ENCODE measurements at regions not wholly inside any gene's neighbourhood (a gene's known extent, or its start where the extent isn't known, plus 50 kb on each side); places are given as distances from the start of the nearest gene placed in this dataset.
A peak's percentile ranks its signal among the peaks of the same experiment; 100 is the strongest.

DNA sequence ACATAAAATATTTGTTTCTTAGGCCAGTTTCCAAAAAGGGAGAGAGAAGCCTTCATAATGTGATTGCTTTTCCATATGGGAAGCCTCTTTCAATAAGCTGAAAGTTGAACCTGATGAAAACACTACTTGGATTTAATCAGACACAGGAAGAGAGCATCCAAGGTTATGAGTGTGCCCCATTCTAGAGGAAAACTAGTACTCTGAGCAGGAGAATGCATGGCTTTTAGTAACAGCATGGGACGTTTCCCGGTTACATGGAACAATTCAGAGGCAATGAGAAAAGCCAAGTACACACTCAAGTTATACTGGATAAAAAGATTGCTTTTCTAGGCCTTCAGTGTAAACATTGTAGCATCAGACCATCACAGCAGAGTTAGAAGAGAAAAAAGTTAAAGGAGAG, 315.8 kb downstream of the ZNF516 start:
- DNase-seq = no peak

- no peak for DNase-seq
Observed at GRCh38 chr18:76177160-76177559, 317.9 kb downstream of the ZNF516 start.

DNA sequence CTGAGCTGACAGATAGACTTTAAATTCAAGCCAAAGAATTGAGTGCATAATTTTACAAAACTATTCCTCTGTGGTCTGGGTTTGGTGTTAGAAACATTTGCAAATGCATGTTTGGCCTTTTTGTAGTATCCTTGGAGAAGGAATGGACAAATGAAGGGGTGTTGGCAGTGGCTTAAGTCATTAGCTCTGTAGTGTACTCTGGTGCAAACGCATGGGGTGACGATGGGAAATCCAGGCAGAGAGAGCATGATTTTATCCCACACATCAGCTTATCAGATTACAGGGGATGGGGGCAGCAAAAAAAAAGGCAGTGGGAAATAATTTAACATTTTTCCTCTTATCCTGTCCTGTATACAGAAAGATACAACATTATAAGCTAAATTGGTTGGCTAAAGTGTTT, 320.6 kb downstream of the ZNF516 start:
- no peak for DNase-seq

GRCh38 chr18:76169733-76170132, 325.3 kb downstream of the ZNF516 start:
- no peak for DNase-seq

GRCh38 chr18:76167845-76168621, 327.0 kb downstream of the ZNF516 start:
- no peak for DNase-seq

DNA sequence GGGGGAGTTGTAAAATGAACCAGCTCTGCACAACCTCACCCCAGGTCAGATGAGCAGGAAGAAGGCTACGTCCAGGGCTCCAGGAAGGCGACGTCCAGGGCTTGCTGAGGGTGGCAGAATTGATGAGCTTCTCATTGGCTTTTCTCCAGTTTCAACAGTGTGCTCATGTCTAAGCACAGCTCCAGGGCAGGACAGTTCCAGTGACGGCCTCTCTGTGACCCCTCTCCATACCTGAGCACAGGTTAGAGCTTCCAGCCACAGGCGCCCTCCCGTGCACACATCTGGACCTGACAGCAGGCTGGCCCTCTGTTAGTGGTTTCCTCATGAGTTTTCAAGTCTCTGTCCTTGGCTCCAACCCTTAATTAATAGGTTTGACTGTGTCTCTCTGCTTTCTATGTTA, 327.6 kb downstream of the ZNF516 start:
- no peak for DNase-seq

DNA sequence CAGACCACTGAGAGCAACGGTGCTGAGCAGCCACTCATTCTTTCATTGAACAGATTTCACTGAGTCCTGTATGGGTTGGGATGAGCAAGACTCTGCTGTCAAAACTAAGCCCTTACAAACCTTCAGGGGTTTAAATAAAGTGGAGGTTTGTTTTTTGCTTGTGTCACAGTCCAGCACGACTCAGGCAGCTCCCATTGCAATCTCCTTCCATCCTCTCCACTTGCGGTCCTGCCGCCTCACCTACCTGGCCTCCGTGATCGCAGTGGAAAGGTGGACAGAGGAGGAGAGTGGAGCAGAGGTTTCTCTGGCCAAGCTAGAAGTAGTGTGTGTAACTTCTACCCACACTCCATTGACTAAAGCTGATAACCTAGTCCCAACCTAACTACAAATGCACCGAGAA, 332.2 kb downstream of the ZNF516 start:
- DNase-seq = no peak

- no peak for DNase-seq
Observed at GRCh38 chr18:76161983-76162382, 333.1 kb downstream of the ZNF516 start.

- DNase-seq = no peak
Observed at GRCh38 chr18:76153691-76154090, 341.4 kb downstream of the ZNF516 start.

DNA sequence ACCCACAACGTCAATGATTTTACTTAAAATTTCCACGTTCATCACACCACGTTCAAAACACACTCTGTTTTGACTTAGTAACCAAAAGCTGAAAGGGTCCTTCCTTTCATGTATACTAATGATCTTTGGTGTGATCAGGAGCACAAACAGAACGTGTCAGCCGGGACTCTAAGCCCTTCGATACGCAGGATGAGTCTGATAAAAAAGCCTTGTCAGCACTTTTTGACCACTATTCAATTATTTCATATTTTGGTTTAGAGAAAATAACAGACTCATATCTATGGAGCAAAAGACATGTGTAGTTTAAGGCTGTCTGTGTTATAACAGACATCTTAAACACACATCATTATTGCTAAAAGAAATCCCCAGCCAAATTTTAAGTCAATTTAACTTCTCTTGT, 345.3 kb downstream of the ZNF516 start:
- DNase-seq = no peak

DNA sequence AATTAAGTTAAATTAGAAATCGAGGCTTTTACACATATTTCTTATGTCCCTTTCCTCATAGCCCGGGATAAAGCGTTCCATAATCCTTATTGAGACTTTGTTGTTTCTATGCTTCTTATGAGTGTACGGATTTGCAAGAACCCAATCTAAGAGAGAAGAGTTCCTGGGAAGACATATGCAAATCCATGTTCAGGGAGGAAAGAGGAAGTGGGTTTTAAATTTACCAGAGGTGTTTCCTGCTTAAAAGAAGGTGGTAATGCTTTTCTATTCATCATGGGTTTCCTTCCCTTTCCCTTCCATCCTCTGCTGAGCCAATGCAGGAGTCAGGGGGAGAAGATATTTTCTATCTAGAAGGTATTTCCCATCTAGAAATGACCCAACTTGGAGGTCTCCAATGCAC, 345.8 kb downstream of the ZNF516 start:
- DNase-seq = no peak

DNA sequence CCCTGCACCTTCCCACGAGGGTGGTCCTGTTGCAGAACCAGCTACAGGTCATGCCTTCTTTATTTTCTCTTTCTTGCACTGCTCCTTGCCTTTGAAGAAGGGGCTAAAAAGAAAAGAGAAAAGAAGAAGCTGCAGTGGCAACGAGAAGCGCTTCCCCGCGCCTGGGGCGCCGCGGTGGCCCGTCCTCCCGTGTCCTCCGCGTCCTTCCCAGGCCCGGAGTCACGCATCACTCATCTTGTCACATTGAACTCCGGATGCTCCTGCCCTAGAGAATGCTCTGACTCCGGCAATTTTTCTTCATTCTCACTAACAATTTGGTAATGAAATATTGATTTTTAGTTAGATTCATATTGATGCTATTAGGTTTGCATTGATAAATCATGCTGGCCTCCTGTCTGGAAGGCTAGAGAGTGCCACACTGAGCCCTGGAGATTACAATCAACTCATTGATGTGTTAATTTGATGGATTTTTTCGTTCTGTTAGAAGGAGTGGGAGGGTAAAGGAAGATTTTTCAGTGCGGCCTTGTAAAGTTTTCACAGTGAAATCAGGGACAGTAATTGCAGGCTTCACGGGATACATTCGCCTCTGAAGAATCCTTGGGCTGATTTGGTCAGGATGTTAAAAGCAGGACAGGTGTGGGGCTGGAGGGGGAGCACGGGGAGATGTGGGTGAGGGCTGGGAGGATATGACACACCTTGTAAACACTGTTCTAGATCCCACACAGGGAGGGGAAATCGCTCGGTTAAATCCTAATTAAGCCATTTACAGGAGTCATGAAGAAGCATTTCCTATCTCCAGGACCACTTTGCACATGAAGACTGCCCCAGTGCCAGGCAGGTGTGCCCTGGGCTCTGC, 349.3 kb downstream of the ZNF516 start:
- DNase-seq = no peak

- no peak for DNase-seq
Observed at GRCh38 chr18:76144844-76145243, 350.2 kb downstream of the ZNF516 start.

DNA sequence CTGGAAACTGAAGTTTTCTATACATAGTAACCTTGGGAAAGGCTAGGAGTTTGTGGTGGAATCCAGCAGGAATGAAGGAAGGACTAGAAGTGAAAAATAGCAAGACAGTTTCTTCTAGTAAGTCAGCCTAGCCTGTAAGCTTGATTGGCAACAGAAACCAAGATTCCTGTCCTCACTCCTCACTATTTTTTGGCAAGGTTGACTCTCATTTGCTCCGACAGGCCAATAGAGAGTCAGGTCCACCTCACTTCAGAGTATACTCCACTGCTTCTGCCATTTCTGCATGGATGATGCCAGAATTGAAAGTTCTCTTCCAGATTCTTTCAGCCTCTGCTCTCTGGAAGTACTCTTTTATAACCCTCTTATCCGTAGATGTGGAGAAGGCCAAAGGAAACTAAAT, 352.4 kb downstream of the ZNF516 start:
- DNase-seq = no peak

DNA sequence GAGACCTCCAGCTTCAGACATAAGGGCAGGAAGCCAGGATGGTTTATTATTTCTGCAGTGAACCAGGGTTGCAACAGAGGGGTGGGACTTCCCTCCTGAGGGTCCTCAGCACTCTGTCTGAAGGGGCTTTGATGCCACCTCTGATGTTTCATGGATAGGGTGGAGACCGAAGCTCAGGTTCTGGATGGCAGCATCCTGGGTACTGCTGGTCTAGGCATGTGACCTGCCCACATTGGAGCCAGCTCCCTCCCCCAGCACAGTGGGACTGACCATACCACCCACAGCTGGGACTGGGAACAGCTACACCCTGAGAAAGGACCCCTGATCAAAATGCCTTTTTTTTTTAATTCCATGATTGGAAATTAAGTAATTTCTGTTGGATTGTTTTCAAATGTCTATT, 355.2 kb downstream of the ZNF516 start:
- DNase-seq = no peak

GRCh38 chr18:76137216-76137615, 357.8 kb downstream of the ZNF516 start:
- DNase-seq = no peak

DNA sequence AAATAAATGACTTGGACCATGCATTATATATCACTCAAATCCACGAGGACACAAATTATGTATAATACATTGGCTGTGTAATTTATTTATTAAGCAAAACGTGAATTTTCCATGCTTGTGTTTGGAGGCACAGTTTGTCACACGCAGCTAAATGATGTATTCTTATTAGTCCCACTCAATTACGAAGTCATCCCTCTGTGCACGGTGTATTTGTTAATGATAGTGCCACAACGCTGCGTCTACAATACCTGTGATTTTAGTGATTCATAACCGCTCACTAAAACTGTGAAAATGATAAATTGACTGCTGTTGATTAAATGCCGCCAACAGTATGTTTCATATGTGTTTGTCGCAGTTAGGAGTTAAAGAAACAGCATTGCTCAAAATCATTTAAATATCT, 358.3 kb downstream of the ZNF516 start:
- no peak for DNase-seq

- no peak for DNase-seq
Observed at GRCh38 chr18:76134628-76135027, 360.4 kb downstream of the ZNF516 start.

- DNase-seq = no peak
Observed at GRCh38 chr18:76133873-76134272, 361.2 kb downstream of the ZNF516 start.

DNA sequence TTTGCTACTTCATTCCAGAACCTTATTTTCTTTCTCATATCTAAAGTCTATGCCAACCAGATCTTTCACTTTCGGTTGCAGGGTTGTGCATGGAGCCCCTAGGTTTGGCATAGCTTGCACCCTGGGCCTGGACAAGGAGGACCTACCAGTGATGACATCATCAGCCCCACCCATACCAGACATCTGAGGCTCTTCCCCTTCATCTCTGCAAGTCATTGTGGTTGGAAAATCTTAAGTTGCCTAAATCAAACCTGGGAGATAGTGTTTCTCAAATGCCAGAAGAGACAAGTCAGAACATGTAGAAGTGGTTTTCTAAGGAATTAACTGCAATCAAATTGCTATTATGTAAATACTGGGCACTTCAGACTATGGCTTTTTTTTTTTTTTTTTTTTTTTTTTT, 363.3 kb downstream of the ZNF516 start:
- DNase-seq = no peak

- no peak for DNase-seq
Observed at GRCh38 chr18:76130845-76131244, 364.2 kb downstream of the ZNF516 start.

DNA sequence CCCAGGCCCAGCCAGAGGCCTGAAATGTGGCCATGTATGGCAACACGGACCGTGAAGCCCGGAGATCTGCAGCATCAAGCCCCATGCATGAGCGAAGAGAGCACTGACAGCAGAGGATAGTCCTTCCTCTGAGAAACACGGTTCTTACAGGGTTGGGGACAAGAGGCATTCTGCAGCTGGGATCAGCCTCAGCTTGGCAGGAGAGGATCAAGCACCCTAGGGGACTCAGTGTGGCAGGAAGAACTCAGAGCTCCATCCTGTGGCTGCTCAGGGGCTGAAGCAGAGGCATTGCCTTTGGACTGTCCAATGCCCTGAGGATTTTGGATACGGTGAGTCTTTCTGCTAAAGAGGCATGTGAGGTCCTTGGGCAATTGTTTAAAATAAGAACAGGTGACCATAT, 368.7 kb downstream of the ZNF516 start:
- DNase-seq = peak; percentile 0

- no peak for DNase-seq
Observed at GRCh38 chr18:76121011-76121410, 374.0 kb downstream of the ZNF516 start.

DNA sequence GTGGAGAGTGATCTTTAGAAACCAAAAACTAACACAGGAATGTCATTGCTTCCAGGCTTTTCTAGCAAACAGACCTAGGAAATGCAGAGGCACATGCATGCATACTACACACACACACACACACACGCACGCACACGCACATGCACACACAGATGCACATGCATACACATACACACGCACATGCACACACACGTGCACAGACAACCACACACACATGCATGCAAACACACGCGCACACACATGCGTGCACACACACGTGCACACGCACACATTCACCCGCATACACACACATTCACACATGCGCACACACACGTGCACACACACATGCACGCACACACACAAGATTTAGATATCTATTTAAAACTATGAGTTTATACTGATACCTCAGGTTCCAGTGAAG, 379.5 kb downstream of the ZNF516 start:
- no peak for DNase-seq

Measured in NCI-H526 treated with DMSO at 0.1 percent for 48 hours (cell line).